SK-N-SH (cell line): ENCODE measurements at regions not wholly inside any gene's neighbourhood (a gene's known extent, or its start where the extent isn't known, plus 50 kb on each side); places are given as distances from the start of the nearest gene placed in this dataset.

Experiments
- CTCF ChIA-PET: fragments of 300-600, 350-600 bp; formaldehyde crosslinking; extraction: SDS; loops from one replicate; lab custom pipeline; 2021; lab: Yijun Ruan, JAX
- POLR2A ChIA-PET: fragments of 350-600 bp; sonication (Branson Sonifier 250); formaldehyde crosslinking; extraction: SDS; loops from one replicate; lab custom pipeline; 2020; ENCODE audit warnings: antibody characterized with exemption, inconsistent platforms; lab: Yijun Ruan, JAX
- DNase-seq: peaks from one replicate; pipeline ENCODE4 v3.0.0; 2012
- H2AFZ ChIP-seq: fragments of 200-600 bp; sonication (generic); 2 replicates; pipeline ENCODE4 v1.8.1; 2016; ENCODE audit warnings: antibody characterized with exemption, mild to moderate bottlenecking, low read depth
- H3F3A ChIP-seq: fragments of 200-600 bp; sonication (generic); replicated peaks from 2 replicates; pipeline ENCODE3; 2016; ENCODE audit warnings: antibody characterized with exemption, mild to moderate bottlenecking; ENCODE audit not compliant: insufficient read depth
- H3K27ac ChIP-seq, 2 experiments: fragments of 200-500 bp in 1 of 2; fragments of 200-600 bp in 1 of 2; sonication (Bioruptor generic) in 1 of 2; sonication (generic), shearing (Covaris generic) in 1 of 2; 2 replicates each; pipeline versions ENCODE4 v1.5.1 to v1.6.1; 2014 to 2016; ENCODE audit warnings: low read depth in 2 of 2, inconsistent platforms in 1 of 2, low read length in 1 of 2, mild to moderate bottlenecking in 1 of 2, mixed read lengths in 1 of 2
- H3K27me3 ChIP-seq: fragments of 200-600 bp; sonication (generic), shearing (Covaris generic); 2 replicates; pipeline ENCODE4 v1.6.1; 2016; ENCODE audit warnings: mixed run types; ENCODE audit not compliant: insufficient read depth
- H3K36me3 ChIP-seq, 2 experiments: fragments of 200-500 bp in 1 of 2; fragments of 200-600 bp in 1 of 2; sonication (Bioruptor generic) in 1 of 2; sonication (generic) in 1 of 2; replicated peaks in 1 of 2; 2 replicates each; pipeline versions ENCODE3 to v1.5.1; 2014 to 2016; ENCODE audit warnings: low read length in 1 of 2, mild to moderate bottlenecking in 1 of 2; ENCODE audit not compliant: insufficient read depth in 2 of 2, control insufficient read depth in 1 of 2
- H3K4me1 ChIP-seq, 2 experiments: fragments of 200-500 bp in 1 of 2; fragments of 200-600 bp in 1 of 2; sonication (Bioruptor generic) in 1 of 2; sonication (generic), shearing (Covaris generic) in 1 of 2; 2 replicates each; pipeline versions ENCODE4 v1.5.1 to v1.6.1; 2014 to 2016; ENCODE audit warnings: low read depth in 1 of 2, low read length in 1 of 2, mixed run types in 1 of 2; ENCODE audit not compliant: insufficient read depth in 2 of 2, control insufficient read depth in 1 of 2
- H3K4me2 ChIP-seq: fragments of 200-600 bp; sonication (generic), shearing (Covaris generic); 2 replicates; pipeline ENCODE4 v1.6.1; 2017; ENCODE audit warnings: mixed run types
- H3K4me3 ChIP-seq, 2 experiments: fragments of 200-500 bp in 1 of 2; fragments of 200-600 bp in 1 of 2; sonication (Bioruptor generic) in 1 of 2; sonication (generic), shearing (Covaris generic) in 1 of 2; 2 replicates each; pipeline versions ENCODE4 v1.5.1 to v1.8.1; 2014 to 2016; ENCODE audit warnings: low read depth in 2 of 2, inconsistent platforms in 1 of 2, low read length in 1 of 2, mild to moderate bottlenecking in 1 of 2, mixed read lengths in 1 of 2, moderate library complexity in 1 of 2
- H3K79me2 ChIP-seq: fragments of 200-600 bp; sonication (generic); 2 replicates; pipeline ENCODE4 v1.8.1; 2017; ENCODE audit warnings: mild to moderate bottlenecking; ENCODE audit not compliant: insufficient read depth
- H3K9ac ChIP-seq: fragments of 200-600 bp; sonication (generic); 2 replicates; pipeline ENCODE4 v1.6.1; 2017; ENCODE audit warnings: mixed run types
- H3K9me2 ChIP-seq: fragments of 200-600 bp; sonication (generic); 2 replicates; pipeline ENCODE4 v1.6.1; 2017; ENCODE audit warnings: mixed run types
- H3K9me3 ChIP-seq: fragments of 200-600 bp; sonication (generic); 2 replicates; pipeline ENCODE4 v1.6.1; 2017; ENCODE audit warnings: mixed run types, mild to moderate bottlenecking, moderate library complexity
- H4K20me1 ChIP-seq: fragments of 200-600 bp; sonication (generic); 2 replicates; pipeline ENCODE4 v1.6.1; 2017; ENCODE audit warnings: mild to moderate bottlenecking, mixed run types; ENCODE audit not compliant: insufficient read depth
- GATA2 ChIP-seq: sonication (generic); formaldehyde crosslinking; IDR thresholded peaks from 2 replicates; pipeline ENCODE4 v1.5.0; 2020; ENCODE audit warnings: mild to moderate bottlenecking, missing genetic modification reagents
- JUND ChIP-seq: IDR thresholded peaks from 2 replicates; pipeline ENCODE4 v1.4.0; 2012
- PBX3 ChIP-seq: IDR thresholded peaks from 2 replicates; pipeline ENCODE4; 2012
- POLR2AphosphoS5 ChIP-seq: IDR thresholded peaks from 2 replicates; pipeline ENCODE4 v1.6.1; 2012; ENCODE audit warnings: low read depth, low read length
- RCOR1 ChIP-seq: fragments of 150-350 bp; IDR thresholded peaks from 2 replicates; pipeline ENCODE4 v1.6.1; 2017; ENCODE audit warnings: antibody characterized with exemption, low read length
- REST ChIP-seq: IDR thresholded peaks from 2 replicates; pipeline ENCODE4 v1.6.1; 2012; ENCODE audit warnings: mild to moderate bottlenecking, low read depth, low read length, moderate library complexity
- RFX5 ChIP-seq: IDR thresholded peaks from 2 replicates; pipeline ENCODE4 v1.6.1; 2012; ENCODE audit warnings: mild to moderate bottlenecking, improper control_type of control experiment, low read length
- RXRA ChIP-seq: IDR thresholded peaks from 2 replicates; pipeline ENCODE4 v1.4.0; 2012; ENCODE audit warnings: low read depth, mild to moderate bottlenecking, borderline replicate concordance
- SIN3A ChIP-seq: IDR thresholded peaks from 2 replicates; pipeline ENCODE4 v1.6.1; 2012; ENCODE audit warnings: low read depth, mild to moderate bottlenecking, low read length, moderate library complexity, borderline replicate concordance
- TAF1 ChIP-seq: IDR thresholded peaks from 2 replicates; pipeline ENCODE4 v1.6.1; 2012; ENCODE audit warnings: low read depth, mild to moderate bottlenecking, low read length, moderate library complexity, borderline replicate concordance
- TEAD4 ChIP-seq: IDR thresholded peaks from 2 replicates; pipeline ENCODE4 v1.4.0; 2012; ENCODE audit warnings: mild to moderate bottlenecking, borderline replicate concordance; ENCODE audit not compliant: insufficient read depth
- YY1 ChIP-seq: IDR thresholded peaks from 2 replicates; pipeline ENCODE4 v1.4.0; 2012; ENCODE audit warnings: low read depth, mild to moderate bottlenecking
- WGBS: methylation state at CpG from one replicate; pipeline ENCODE4 v1.1.6; 2017; ENCODE audit warnings: low lambda C conversion rate; 5-methylcytosine and 5-hydroxymethylcytosine counted together
- TF ChIP-seq, protein P1 (sequence below): fragments of 150-350 bp; IDR thresholded peaks from 2 replicates; pipeline ENCODE4 v1.6.1; 2017; ENCODE audit warnings: antibody characterized with exemption, low read length, low read depth, borderline replicate concordance

DNA sequence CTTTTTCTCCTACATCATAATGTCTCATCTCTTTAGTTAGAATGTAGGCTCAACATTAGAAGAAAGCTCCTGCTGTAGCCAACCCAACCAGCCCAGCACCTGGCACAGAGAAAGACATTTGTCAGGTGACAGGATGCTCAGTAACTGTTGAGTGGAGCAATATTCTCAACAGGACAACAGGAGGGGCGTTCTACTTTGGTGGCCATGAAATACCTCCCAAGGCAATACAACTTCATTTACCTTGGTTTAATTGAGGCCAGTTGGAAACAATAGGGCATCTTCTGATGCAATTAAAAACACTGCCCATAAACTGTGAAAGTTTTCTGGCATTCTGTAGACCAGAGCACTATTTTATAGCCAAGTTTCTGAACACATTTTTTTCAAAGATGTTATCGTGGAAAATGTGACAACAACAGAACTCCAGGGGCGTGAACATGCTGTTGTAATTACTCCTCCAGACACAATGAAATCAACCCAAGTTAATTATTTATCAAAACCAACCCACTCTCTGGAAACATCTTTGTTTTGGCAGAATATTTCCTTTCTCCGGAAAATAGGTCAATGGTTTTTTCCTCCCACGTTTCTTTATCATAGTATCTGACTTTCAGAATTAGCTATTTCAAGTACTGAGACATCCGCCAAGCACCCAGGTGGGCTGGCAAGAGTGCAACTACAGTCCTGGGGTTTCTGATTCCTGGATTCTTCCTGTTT, 538.1 kb downstream of the SOX6 start:
- Histone ChIP-seq H3K9ac (no peak overlapping the region), H3K27me3 (no peaks in the 10 kb centered on the region), H3K79me2 (no peaks in the 10 kb centered on the region), H3K9me2 (no peaks in the 10 kb centered on the region), H3K9me3 (no peaks in the 10 kb centered on the region), H4K20me1 (no peaks in the 10 kb centered on the region), H2AFZ (no peak overlapping the region), H3K27ac (no peak overlapping the region), H3K4me3 (no peak overlapping the region), H3F3A (no peaks in the 10 kb centered on the region), H3K4me1 (peaks cover 0 to 2% of the 10 kb centered on the region in 2 experiments; a peak in 1 of 4 replicates), H3K4me2 (no peak overlapping the region), H3K36me3 (no peaks in the 10 kb centered on the region)
- TF ChIP-seq TAF1 (no peak), REST (no peak), RXRA (no peak), POLR2AphosphoS5 (no peak), GATA2 (no peak), PBX3 (no peak), SIN3A (no peak), RFX5 (no peak), TEAD4 (no peak), JUND (no peak), RCOR1 (no peak), YY1 (no peak)
- TF ChIP-seq, protein P1, sequence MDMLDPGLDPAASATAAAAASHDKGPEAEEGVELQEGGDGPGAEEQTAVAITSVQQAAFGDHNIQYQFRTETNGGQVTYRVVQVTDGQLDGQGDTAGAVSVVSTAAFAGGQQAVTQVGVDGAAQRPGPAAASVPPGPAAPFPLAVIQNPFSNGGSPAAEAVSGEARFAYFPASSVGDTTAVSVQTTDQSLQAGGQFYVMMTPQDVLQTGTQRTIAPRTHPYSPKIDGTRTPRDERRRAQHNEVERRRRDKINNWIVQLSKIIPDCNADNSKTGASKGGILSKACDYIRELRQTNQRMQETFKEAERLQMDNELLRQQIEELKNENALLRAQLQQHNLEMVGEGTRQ: no peak
- no peak for DNase-seq
- 34% methylated on average over 6 of the region's 6 CpGs for WGBS
- ChIA-PET CTCF (interaction anchor here (0.6 to 0.9 kb wide), 2 partner anchors 8 to 62 kb away, joined by 3 to 4 read pairs; no protein-coding TSS in a partner anchor), POLR2A (no interaction called here)
